Astrocyte (in vitro differentiated cells and primary cell): ENCODE measurements at regions not wholly inside any gene's neighbourhood (a gene's known extent, or its start where the extent isn't known, plus 50 kb on each side); places are given as distances from the start of the nearest gene placed in this dataset.

Experiments used
- DNase-seq: peaks from one replicate; pipeline ENCODE4 v3.0.0-alpha.2; 2010; ENCODE audit warnings: low read depth
- FAIRE-seq: peaks from 2 replicates; lab custom pipeline; 2011; peaks lifted over from hg19 to GRCh38; lab: Jason Lieb, UNC
- H2AFZ ChIP-seq: 2 replicates; pipeline ENCODE4 v1.6.0; 2012; ENCODE audit warnings: low read depth, low read length, inconsistent platforms
- H3K27ac ChIP-seq: 2 replicates; pipeline ENCODE4 v1.5.1; 2011; ENCODE audit warnings: low read depth, low read length, inconsistent platforms
- H3K27me3 ChIP-seq: 2 replicates; pipeline ENCODE4 v1.6.0; 2011; ENCODE audit warnings: low read length, inconsistent platforms; ENCODE audit not compliant: insufficient read depth
- H3K36me3 ChIP-seq: 2 replicates; pipeline ENCODE4 v1.5.1; 2011; ENCODE audit warnings: low read length, inconsistent platforms; ENCODE audit not compliant: insufficient read depth
- H3K4me1 ChIP-seq: 2 replicates; pipeline ENCODE4 v1.5.1; 2011; ENCODE audit warnings: low read length, inconsistent platforms; ENCODE audit not compliant: insufficient read depth
- H3K4me2 ChIP-seq: 2 replicates; pipeline ENCODE4 v1.6.0; 2012; ENCODE audit warnings: low read length, inconsistent platforms
- H3K4me3 ChIP-seq: 2 replicates; pipeline ENCODE4 v1.5.1; 2011; ENCODE audit warnings: low read depth, mild to moderate bottlenecking, low read length, inconsistent platforms; ENCODE audit not compliant: insufficient read depth
- H3K79me2 ChIP-seq: 2 replicates; pipeline ENCODE4 v1.6.0; 2012; ENCODE audit warnings: mild to moderate bottlenecking, low read length, inconsistent platforms; ENCODE audit not compliant: insufficient read depth
- H3K9ac ChIP-seq: 2 replicates; pipeline ENCODE4 v1.6.0; 2012; ENCODE audit warnings: mild to moderate bottlenecking, low read length, inconsistent platforms
- H3K9me3 ChIP-seq: 2 replicates; pipeline ENCODE4 v1.5.1; 2012; ENCODE audit warnings: low read depth, mild to moderate bottlenecking, low read length, inconsistent platforms; ENCODE audit not compliant: insufficient read depth
- H4K20me1 ChIP-seq: 2 replicates; pipeline ENCODE4 v1.6.0; 2012; ENCODE audit warnings: low read length, inconsistent platforms; ENCODE audit not compliant: insufficient read depth
- H3K27ac Mint-ChIP-seq: one replicate; pipeline ENCODE4 v1.8.0; 2021; ENCODE audit warnings: mild to moderate bottlenecking, mixed read lengths; ENCODE audit not compliant: unreplicated experiment
- H3K27me3 Mint-ChIP-seq: one replicate; pipeline ENCODE4 v1.8.0; 2021; ENCODE audit warnings: low read depth, mixed read lengths; ENCODE audit not compliant: unreplicated experiment
- H3K36me3 Mint-ChIP-seq: one replicate; pipeline ENCODE4 v1.8.0; 2021; ENCODE audit warnings: low read depth, mixed read lengths; ENCODE audit not compliant: unreplicated experiment
- H3K4me1 Mint-ChIP-seq: one replicate; pipeline ENCODE4 v1.8.0; 2021; ENCODE audit warnings: low read depth, mixed read lengths; ENCODE audit not compliant: unreplicated experiment
- H3K4me3 Mint-ChIP-seq: one replicate; pipeline ENCODE4 v1.8.0; 2021; ENCODE audit warnings: mild to moderate bottlenecking, moderate library complexity, mixed read lengths; ENCODE audit not compliant: unreplicated experiment
- H3K9me3 Mint-ChIP-seq: one replicate; pipeline ENCODE4 v1.8.0; 2021; ENCODE audit warnings: mild to moderate bottlenecking, mixed read lengths; ENCODE audit not compliant: unreplicated experiment
- CTCF ChIP-seq: IDR thresholded peaks from 2 replicates; pipeline ENCODE4 v1.5.1; 2011; ENCODE audit warnings: low read depth, mild to moderate bottlenecking, inconsistent platforms, low read length, moderate library complexity; ENCODE audit not compliant: insufficient read depth
- EZH2 ChIP-seq: IDR thresholded peaks from 2 replicates; pipeline ENCODE4 v1.6.1; 2012; ENCODE audit warnings: mild to moderate bottlenecking, low read length, inconsistent platforms; ENCODE audit not compliant: insufficient read depth

GRCh38 chr10:30227481-30227880 lies 121.6 kb downstream of the MTPAP start:
- no peak overlapping the region for H3K27ac ChIP-seq
- no peaks in the 10 kb centered on the region for H3K9me3 ChIP-seq
- no peak overlapping the region for H3K4me3 Mint-ChIP-seq
- no peaks in the 10 kb centered on the region for H3K36me3 Mint-ChIP-seq
- TF ChIP-seq EZH2 (no peak), CTCF (no peak)
- H4K20me1 ChIP-seq = no peaks in the 10 kb centered on the region
- H2AFZ ChIP-seq = no peak overlapping the region
- no peaks in the 10 kb centered on the region for H3K36me3 ChIP-seq
- H3K27ac Mint-ChIP-seq = no peak overlapping the region
- no peak overlapping the region for H3K4me3 ChIP-seq
- peaks cover 4% of the 10 kb centered on the region for H3K27me3 Mint-ChIP-seq
- no peak for FAIRE-seq
- no peaks in the 10 kb centered on the region for H3K79me2 ChIP-seq
- H3K9ac ChIP-seq = no peak overlapping the region
- no peaks in the 10 kb centered on the region for H3K4me1 Mint-ChIP-seq
- no peaks in the 10 kb centered on the region for H3K4me1 ChIP-seq
- H3K9me3 Mint-ChIP-seq = peaks cover 2% of the 10 kb centered on the region
- peaks cover 2% of the 10 kb centered on the region for H3K27me3 ChIP-seq
- H3K4me2 ChIP-seq = no peak overlapping the region
- no peak for DNase-seq

GRCh38 chr10:30219971-30220751 lies 128.9 kb downstream of the MTPAP start:
- Histone ChIP-seq H4K20me1 (no peaks in the 10 kb centered on the region), H3K9ac (no peak overlapping the region), H3K4me1 (peaks cover 3% of the 10 kb centered on the region), H3K79me2 (no peaks in the 10 kb centered on the region), H3K4me3 (no peak overlapping the region), H3K9me3 (no peaks in the 10 kb centered on the region), H3K4me2 (peak overlapping the region; percentile 73), H3K27ac (no peak overlapping the region), H2AFZ (peak overlapping the region; percentile 43), H3K36me3 (no peaks in the 10 kb centered on the region), H3K27me3 (peaks cover 2% of the 10 kb centered on the region)
- TF ChIP-seq CTCF = no peak
- no peak for TF ChIP-seq EZH2
- Mint-ChIP-seq H3K9me3 (no peaks in the 10 kb centered on the region), H3K4me3 (no peak overlapping the region), H3K27me3 (peaks cover 4% of the 10 kb centered on the region), H3K4me1 (peaks cover 14% of the 10 kb centered on the region), H3K36me3 (no peaks in the 10 kb centered on the region), H3K27ac (no peak overlapping the region)
- FAIRE-seq (peak; percentile 82), DNase-seq (peak; percentile 25)

GRCh38 chr10:30216821-30217220 lies 132.3 kb downstream of the MTPAP start:
- H3K27ac Mint-ChIP-seq = no peak overlapping the region
- FAIRE-seq = no peak
- no peak overlapping the region for H3K4me3 Mint-ChIP-seq

More at GRCh38 chr10:30216821-30217220, 132.3 kb downstream of the MTPAP start:
- H3K27me3 Mint-ChIP-seq = no peaks in the 10 kb centered on the region
- peaks cover 15% of the 10 kb centered on the region for H3K4me1 Mint-ChIP-seq
- peaks cover 3% of the 10 kb centered on the region for H3K4me1 ChIP-seq
- H3K36me3 ChIP-seq = no peaks in the 10 kb centered on the region
- no peaks in the 10 kb centered on the region for H3K36me3 Mint-ChIP-seq
- peaks cover 2% of the 10 kb centered on the region for H3K27me3 ChIP-seq
- H4K20me1 ChIP-seq = no peaks in the 10 kb centered on the region
- no peak overlapping the region for H3K4me3 ChIP-seq
- DNase-seq = no peak
- no peak overlapping the region for H3K9ac ChIP-seq
- H3K79me2 ChIP-seq = no peaks in the 10 kb centered on the region
- H3K9me3 ChIP-seq = no peaks in the 10 kb centered on the region
- no peak overlapping the region for H3K4me2 ChIP-seq
- H2AFZ ChIP-seq = no peak overlapping the region
- H3K9me3 Mint-ChIP-seq = no peaks in the 10 kb centered on the region
- TF ChIP-seq CTCF (no peak), EZH2 (no peak)
- H3K27ac ChIP-seq = no peak overlapping the region
